HG03097 (cell line): ENCODE measurements at regions not wholly inside any gene's neighbourhood (a gene's known extent, or its start where the extent isn't known, plus 50 kb on each side); places are given as distances from the start of the nearest gene placed in this dataset.

Experiments used
- ATAC-seq: cut with Tn5 transposase; IDR thresholded peaks from one replicate; pipeline ENCODE4 v1.9.1; 2021; ENCODE audit not compliant: unreplicated experiment, low FRiP score

DNA sequence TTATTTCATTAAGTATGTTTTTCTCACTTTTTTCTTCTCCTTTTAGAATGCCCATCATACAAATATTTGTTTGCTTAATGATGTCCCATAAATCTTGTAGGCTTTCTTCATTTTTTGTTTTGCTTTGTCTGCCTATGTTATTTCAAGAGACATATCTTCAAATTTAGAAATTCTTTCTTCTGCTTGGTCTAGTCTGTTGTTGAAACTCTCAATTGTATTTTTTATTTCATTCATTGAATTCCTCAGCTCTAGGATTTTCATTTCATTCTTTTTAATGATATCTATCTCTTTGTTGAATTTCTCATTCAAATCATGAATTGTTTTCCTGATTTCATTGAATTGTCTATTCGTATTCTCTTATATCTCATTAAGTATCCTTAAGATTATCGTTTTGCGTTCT lies 125.1 kb upstream of the VIPR2 start:
- no peak for ATAC-seq

DNA sequence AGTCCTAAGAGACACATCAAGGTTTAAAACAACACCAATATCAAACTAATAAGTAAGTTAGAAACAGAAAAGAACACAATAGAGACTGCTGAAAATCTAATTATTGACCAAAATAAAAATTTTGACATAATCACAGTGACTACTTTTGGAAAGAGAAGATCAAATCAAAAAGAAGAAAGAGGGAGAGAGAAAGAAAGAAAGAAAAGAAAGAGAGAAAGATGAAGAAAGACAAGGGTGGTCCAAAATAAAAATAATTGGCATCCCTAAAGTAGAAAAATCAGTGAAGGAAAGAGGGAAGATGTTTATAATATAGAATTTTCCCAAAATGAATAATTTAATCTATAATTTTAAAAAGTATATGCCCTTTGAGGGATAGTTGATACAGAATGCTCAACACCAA lies 118.8 kb upstream of the VIPR2 start:
- no peak for ATAC-seq

DNA sequence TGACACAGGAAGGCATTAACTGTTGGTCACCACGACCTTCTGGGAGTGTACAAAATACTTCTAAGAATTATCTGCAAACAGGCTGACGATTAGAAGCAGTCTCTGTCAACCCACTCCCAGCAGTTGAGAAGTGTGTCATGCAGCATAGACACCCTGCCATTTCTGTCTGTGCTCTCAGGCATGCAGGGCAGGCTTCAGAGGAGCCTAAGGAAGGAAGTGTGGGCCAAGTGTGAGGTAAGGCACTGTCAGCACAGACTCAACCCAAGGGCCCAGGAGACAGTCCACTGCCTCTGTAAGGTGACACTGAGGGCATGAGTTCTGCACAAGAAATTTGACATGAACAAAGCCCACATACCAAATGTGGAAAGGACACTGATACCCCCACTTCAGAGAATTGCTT lies 109.0 kb upstream of the VIPR2 start:
- no peak for ATAC-seq

DNA sequence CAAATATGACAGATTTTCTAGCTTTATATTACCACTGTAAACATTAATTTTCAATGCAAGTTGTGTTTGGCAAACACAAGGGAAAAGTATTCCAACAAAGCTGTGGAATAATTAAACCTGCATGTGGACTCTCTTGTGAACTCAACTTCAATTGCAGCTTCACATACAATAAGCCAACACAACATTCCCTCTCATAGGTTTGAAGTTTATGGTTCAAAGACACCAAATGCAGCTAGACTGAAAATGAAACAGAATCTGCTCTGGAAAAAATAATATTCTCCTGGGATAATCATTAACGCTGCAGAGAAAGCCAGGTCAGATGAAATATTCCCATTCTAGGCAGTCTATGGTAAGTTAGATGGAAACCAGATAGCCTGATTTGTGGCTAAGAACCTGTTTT lies 105.8 kb upstream of the VIPR2 start:
- no peak for ATAC-seq

DNA sequence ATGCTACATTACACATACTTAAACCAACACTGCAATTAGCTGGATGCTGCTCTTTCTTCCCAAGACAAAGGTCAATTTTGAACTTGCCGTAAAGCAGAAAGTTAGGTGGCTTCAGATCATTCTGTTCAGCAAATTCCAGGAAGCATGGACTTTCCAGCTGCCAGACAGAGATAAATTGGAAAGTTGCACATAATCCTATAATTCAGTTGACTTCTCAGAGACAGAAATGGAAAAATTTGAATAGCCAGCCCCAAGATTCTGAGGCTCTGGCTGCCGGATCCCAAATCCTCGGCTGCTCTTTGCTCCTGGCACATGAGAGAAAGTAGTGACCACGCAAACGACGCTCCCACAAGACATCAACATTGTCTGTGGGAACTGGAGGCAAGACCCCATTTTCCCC lies 105.0 kb upstream of the VIPR2 start:
- ATAC-seq: no peak

DNA sequence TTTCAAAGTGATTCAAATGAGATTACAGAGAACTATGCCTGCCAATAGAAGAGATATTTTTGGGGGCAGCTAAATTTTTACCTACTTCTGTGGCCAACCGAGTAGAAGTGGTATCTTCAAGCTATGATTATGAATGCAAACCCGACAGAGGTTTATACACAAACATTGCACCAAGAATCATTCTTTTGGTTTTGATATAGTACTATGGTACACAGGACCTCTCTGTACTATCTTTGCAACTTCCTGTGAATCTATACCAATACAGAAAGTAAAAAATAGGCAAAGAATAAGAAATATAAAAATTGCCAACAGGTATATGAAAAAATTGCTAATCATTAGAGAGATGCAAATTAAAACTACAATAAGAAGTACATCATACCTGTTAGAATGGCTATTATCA lies 103.2 kb upstream of the VIPR2 start:
- no peak for ATAC-seq

DNA sequence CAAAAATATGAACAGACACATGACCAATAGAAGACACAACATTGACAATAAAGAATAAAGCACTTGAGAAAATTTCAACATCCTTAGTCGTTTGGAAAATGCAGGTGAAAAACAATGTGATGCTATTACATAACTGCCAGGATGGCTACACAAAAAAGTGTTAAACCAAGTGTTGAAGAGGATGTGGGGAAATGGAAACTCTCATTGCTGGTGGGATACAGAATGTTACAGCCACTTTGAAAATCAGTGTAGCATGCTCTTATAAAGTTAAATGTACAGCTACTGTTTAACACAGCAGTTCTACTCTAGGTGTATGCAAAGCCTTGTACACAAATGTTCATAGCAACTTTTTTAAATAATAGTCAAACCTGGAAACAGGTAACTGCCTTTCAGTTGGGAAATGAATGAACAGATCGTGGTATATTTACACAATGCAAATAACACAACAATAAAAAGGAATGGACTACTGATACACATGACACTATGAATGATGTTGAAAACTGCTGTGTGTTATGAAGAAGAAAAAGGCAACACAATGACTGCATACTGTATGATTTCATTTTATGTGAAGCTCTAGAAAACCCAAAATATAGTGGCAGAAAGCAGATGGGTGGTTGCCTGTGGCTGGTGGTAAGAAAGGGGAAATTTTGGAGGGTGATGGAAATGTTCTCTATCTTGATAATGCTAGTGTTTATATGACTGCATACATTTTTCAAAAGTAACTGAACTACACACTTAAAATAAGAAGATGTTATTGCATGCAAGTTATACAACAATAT lies 102.2 kb upstream of the VIPR2 start:
- no peak for ATAC-seq

DNA sequence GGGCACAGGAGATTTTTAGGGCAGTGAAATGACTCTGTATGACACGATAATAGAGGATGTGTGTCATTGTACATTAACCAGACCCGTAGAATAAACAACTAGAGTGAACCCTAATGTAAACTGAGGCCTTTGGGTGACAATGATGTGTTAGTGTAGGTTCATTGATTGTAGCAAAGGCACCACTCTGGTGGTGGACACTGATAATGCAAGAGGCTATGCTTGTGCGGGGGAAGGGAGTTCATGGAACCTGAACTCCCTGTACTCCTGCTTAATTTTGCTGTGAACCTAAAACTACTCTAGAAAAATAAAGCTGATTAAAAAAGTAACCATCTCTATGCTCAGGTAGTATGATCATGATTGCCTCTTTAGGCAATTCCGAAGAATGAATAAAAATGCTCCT lies 96.3 kb upstream of the VIPR2 start:
- no peak for ATAC-seq

DNA sequence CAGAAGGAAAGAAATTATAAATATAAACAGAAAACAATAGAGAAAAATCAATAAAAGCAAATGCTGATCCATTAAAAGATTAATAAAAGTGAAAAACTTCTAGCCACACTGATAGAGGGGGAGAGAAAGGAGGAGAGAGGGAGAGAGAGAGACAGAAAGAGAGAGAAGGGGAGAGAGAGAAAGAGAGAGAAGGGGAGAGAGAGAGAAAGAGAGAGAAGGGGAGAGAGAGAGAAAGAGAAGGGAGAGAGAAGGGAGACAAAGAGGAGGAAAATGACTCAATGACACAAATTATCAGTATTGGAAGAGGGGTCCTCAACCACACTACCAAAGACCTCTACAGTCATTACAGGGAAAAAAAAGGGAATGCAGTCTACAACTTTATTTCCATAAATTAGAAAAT lies 94.4 kb upstream of the VIPR2 start:
- ATAC-seq: no peak

DNA sequence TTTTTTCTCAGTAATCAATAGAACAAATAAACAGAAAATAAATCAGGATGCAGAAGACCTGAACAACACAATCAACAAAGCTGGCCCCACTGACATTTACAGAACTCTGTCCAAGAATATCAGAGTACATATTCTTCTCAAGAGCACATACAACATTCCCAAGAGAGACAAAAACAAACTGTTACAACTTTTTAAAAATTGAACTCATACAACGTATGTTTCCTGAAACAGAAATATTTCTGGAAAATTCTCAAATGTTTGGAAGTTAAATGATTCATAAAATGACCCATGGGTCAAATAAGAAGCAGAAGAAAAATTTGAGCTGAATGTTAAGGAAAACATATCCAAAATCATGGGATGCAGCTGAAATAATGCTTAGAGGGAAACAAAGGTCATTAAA lies 93.9 kb upstream of the VIPR2 start:
- ATAC-seq: no peak

DNA sequence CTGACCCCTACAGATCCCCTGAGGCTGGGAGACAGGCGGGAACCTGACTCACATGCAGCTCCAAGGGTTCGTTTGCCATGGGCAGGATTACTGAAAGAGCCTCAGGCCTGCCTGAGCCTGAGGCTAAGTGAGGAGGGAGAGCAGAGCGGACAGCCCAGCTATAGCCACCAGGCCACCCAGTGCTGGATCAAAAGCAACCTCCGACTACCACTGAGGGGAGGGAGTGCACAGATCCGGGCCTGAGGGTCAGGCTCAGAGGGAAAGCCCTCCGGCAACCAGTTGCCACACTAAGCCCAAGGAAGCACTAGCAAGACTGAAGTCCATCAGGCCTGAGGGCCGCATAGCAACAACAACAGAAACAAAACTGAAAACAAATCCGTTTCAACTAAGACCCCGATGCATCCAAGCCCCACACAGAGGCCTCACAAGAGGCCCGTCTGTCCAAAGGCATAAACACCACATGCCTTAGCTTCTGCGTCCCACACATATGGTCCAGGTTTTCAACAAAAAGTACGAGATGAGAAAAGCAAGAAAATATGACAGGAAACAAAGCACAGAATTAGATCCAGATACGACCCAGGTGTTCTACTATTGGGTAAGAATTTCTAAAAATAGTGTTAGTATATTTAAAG lies 92.5 kb upstream of the VIPR2 start:
- ATAC-seq: no peak

DNA sequence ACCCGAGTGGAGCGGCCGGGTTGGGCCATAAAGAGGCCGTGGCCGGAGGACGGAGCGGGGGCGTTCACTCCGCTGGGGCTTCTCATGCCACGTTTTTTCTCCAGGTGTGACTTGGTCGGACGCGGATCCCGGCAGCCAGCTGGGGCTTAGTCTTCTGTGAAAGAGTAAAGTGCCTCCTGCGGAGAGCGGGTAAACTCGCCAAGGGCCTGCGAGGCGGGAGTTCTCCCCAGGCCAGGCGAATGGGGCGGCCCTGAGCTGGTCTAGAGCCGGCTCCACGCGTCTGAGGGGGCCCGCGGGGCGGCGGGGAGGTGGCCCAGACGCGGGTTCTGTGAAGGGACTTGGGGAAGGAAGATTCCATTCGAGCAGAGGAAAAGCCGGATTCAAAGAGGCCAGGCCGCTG lies 86.3 kb upstream of the VIPR2 start:
- no peak for ATAC-seq

DNA sequence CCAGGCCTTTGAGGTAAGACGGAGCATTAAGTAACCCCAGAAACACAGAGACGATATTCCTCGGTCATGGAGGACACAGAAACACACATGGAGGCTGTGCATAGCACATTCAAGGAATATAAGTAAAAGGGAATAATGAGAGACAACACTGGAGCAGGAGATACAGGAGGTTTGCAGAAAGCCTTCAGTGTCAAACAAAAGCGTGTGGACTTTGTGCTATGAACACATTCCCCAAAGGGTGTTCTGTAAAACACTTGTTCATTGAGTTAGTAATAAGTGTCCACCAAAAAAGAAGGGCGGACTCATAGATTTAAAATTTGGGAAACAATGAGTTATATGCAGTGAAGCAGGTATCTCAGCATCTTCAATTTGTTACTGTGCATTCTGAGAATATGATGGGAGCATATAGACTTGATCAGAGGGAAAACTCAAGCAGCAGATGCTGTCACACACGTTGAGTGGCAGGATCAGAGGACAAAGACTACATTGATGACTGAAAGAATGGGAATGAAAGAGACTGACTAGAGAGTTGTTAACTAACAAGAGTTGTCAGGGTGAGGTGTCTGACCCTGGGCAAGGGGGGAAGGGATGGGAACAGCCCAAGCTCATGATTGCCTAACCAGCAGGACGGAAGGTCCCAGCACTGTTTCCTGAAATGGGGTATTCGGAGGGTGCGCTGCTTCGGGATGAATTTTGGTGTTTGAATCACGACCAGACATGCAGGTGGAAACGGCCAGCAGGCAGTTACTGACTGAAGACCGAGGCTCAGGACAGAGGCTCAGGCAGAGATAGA lies 85.2 kb upstream of the VIPR2 start:
- no peak for ATAC-seq

DNA sequence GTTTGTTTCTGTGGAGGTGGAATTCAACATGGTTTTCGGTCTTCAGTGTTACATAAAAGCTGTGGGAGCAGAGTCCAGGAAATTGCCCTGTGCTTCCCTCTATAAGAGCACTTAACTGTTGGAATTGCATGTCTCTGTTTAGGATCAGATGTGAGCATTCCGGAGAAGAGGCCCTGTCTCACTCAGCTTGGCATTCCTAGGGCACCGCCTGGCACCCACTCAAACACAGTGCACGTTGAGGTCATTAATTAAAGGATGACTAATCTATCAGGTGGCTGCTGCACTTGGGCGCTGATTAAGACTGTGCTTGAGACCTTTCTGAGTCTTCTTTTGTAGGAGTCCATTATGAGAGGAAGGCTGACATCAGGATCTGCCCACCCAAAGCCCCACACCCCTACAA lies 82.8 kb upstream of the VIPR2 start:
- no peak for ATAC-seq

DNA sequence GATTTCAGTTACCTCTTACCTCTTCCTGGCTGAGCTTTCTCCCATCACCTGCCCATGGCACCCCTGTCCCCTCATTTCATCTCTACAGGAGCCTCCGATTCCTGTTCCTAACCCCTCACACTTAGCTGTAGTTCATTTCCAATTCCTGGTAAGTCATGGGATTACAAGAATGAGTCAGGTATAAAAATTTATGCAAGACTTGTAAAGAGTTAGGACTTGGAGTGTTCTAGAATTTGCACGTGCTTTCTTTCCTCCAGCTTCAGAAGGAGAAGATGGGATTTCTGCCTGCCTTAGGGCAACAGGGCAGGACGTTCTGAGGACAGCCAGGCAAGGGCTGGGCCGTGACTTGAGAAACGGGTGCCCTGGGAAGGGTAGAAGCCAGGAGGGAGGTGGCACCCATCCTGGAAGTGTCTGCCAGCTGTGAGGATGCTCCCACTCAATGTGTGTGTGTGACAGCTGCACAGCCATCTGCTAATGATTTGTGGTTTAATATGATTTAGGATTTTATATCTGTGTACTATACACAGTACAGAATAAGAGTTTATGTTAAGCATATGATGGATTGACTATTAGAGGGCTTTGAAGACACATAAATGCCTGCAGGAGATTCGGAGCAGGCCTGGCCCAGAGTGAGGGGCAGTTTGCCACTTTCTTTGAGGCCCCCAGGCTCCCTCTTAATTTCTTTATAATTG lies 81.5 kb upstream of the VIPR2 start:
- ATAC-seq: no peak

DNA sequence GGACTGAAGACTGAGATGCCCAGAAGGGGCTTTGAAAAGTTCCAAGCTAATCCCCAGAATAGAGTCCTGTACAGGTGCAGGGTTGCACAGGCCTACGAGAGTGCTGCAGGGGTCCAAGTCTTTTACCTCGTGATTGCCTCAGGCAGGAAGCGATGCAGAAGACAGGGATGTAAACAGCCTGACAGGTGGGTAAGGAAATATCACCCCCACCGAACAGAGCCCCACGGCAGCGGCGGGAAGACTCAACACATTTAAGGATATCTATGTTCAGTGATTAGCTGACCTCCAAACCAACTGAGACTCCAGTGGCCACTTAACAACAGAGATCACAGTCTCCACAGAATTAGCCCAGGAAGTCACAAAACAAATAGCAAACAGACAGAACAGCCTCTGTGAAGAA lies 73.9 kb upstream of the VIPR2 start:
- no peak for ATAC-seq

DNA sequence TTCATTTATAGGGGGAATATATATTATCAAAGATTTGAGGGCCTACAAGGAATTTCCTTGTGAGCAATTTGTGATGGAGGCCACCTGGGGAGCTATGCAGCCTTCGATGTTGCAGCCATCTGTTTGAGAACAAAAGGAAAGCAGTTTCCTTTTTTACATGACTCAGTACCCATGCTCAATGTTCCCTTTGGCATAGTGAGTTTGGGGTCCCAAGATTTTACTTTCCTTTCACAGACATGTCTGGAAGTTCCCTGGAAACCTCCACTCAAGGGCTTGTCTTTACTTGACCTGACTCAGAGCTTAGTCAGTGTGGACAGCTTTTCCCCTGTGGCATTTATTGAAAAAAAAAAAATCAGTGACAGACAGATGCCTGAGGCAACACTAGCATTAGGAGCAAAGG lies 73.5 kb upstream of the VIPR2 start:
- ATAC-seq: no peak

DNA sequence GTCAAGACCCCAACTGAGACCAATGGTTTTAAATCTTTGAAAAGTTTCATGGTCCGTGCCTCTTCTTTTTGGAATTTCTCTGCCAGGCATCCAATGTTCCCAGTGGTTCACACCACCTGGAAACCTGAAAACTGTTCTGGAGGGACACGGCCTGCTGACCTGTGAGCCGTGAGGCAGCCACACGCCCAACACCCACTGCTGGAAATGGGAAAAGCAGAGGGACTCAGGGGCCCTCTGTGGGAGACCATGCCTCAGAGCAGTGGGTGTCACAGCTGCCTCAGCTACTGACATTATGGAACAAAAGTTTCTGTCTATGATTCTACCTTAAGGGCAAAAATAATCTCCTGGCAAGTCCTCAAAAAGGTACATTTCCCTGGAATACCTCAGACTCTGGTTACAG lies 70.4 kb upstream of the VIPR2 start:
- ATAC-seq: no peak

DNA sequence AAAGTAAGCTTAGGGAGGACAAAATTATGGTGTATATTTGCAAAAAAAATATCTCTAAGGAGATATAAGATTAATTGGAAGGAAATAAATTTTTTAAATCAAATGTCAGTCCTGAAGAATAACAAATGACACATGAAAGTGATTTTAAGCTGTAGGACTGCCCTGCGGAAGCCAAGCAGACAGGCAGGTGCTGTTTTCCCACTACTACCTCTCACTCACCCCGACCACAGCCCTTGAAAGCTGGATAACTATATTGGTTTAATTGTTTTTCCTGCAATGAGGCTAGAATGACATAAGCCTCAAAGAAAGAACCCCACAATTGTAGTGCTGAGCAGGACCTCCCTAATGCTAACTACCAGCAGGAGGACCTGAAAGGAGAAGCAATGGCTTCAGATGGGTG lies 68.6 kb upstream of the VIPR2 start:
- no peak for ATAC-seq

DNA sequence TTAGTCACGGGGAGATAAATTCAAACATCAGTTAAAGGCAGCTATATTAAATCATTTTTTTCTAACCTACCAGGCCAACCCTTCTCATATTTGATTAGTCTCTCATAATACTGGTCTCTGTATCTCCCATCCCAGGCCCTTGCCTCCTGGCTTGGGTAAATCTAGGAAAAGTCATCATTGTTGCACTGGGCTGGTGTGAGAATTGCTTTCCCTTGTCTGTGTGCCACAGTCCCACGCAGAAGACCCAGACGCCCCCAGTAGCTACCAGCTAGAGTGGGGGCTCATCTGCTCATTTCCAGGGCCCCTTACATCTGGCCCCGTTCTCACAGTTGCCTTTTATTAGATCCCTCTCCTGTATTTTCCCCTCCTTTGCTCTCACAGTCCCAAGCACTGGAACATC lies 67.6 kb upstream of the VIPR2 start:
- no peak for ATAC-seq

DNA sequence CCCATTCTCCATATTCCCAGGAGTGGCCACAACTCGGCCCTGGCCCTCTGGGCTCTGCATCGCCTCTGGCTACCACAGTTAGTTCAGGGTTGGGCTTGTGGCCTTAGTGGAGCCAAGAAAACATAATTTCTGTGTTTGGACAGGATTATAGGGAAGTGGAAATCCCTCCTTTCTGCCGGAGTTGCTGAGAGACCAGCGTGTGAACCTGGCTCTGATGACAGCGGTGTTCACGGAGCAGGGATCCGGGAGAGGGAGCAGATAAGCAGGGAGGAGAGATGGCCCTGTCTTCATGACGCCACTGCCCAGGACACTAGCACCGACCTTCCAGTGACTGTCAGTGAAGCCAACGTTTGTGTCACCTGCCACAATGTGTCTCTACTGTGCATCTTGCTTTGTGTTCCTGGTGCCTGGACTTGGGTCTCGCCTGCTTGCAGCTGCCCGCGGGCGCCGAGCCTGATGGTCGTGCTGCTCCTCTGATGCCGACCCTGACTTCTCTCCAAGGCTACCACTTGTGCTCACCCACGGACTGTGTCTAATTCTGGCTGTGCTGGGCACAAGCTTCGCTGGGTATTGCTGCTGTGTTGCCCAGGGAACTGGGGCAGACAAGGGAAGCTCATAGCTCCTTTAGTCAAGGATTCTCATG lies 67.0 kb upstream of the VIPR2 start:
- no peak for ATAC-seq
